ENCODE measurements at regions not wholly inside any gene's neighbourhood (a gene's known extent, or its start where the extent isn't known, plus 50 kb on each side); places are given as distances from the start of the nearest gene placed in this dataset.

DNA sequence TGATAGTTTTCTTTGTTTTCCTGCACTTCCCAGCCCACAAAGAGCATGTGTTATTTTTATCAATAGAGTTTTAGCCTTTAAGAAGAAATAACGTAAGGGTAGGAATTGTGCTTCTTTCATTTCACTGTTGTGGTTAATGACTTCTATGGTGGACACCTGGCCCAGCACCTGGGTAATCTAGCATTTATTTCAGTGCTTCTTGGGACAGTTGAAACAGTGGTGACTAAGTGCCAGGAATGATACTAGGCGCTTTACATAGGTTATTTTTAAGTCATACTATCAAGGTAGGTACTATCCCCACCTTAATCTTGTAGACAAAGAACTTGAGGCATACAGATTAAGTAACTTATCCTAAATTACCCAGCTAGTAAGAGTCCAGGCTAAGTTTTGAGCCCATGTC is 243.8 kb downstream of the SOX2 start:
- TF ChIP-seq, protein P1, sequence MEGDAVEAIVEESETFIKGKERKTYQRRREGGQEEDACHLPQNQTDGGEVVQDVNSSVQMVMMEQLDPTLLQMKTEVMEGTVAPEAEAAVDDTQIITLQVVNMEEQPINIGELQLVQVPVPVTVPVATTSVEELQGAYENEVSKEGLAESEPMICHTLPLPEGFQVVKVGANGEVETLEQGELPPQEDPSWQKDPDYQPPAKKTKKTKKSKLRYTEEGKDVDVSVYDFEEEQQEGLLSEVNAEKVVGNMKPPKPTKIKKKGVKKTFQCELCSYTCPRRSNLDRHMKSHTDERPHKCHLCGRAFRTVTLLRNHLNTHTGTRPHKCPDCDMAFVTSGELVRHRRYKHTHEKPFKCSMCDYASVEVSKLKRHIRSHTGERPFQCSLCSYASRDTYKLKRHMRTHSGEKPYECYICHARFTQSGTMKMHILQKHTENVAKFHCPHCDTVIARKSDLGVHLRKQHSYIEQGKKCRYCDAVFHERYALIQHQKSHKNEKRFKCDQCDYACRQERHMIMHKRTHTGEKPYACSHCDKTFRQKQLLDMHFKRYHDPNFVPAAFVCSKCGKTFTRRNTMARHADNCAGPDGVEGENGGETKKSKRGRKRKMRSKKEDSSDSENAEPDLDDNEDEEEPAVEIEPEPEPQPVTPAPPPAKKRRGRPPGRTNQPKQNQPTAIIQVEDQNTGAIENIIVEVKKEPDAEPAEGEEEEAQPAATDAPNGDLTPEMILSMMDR (IDR thresholded peaks at IDR 0.05) = no peak
- no peak for TF ChIP-seq POLR2AphosphoS5 (IDR thresholded peaks at IDR 0.05)

Measured in prostate gland (tissue), 2 donors.